ENCODE measurements at regions not wholly inside any gene's neighbourhood (a gene's known extent, or its start where the extent isn't known, plus 50 kb on each side); places are given as distances from the start of the nearest gene placed in this dataset.

GRCh38 chr3:10726787-10727186 is 89.2 kb upstream of the SLC6A11 start:
- TF ChIP-seq, protein P1, sequence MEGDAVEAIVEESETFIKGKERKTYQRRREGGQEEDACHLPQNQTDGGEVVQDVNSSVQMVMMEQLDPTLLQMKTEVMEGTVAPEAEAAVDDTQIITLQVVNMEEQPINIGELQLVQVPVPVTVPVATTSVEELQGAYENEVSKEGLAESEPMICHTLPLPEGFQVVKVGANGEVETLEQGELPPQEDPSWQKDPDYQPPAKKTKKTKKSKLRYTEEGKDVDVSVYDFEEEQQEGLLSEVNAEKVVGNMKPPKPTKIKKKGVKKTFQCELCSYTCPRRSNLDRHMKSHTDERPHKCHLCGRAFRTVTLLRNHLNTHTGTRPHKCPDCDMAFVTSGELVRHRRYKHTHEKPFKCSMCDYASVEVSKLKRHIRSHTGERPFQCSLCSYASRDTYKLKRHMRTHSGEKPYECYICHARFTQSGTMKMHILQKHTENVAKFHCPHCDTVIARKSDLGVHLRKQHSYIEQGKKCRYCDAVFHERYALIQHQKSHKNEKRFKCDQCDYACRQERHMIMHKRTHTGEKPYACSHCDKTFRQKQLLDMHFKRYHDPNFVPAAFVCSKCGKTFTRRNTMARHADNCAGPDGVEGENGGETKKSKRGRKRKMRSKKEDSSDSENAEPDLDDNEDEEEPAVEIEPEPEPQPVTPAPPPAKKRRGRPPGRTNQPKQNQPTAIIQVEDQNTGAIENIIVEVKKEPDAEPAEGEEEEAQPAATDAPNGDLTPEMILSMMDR (IDR thresholded peaks at IDR 0.05): no peak
- TF ChIP-seq EZH2 (IDR thresholded peaks at IDR 0.05): no peak
